Progenitor cell of endocrine pancreas (in vitro differentiated cells): ENCODE measurements at regions not wholly inside any gene's neighbourhood (a gene's known extent, or its start where the extent isn't known, plus 50 kb on each side); places are given as distances from the start of the nearest gene placed in this dataset.

Source experiments
- DNase-seq: peaks from one replicate; pipeline ENCODE4 v3.0.0; 2021; ENCODE audit warnings: low spot score; ENCODE audit not compliant: unreplicated experiment
- H3K27ac Mint-ChIP-seq: 2 replicates; pipeline ENCODE4 v1.8.0; 2021; ENCODE audit warnings: mild to moderate bottlenecking, moderate library complexity, mixed read lengths
- H3K27me3 Mint-ChIP-seq: 2 replicates; pipeline ENCODE4 v1.8.0; 2021; ENCODE audit warnings: mixed read lengths
- H3K36me3 Mint-ChIP-seq: 2 replicates; pipeline ENCODE4 v1.8.0; 2022; ENCODE audit warnings: mixed read lengths; ENCODE audit not compliant: insufficient read depth
- H3K4me1 Mint-ChIP-seq: 2 replicates; pipeline ENCODE4 v1.8.0; 2021; ENCODE audit warnings: low read depth, mixed read lengths
- H3K4me3 Mint-ChIP-seq: 2 replicates; pipeline ENCODE4 v1.8.0; 2021; ENCODE audit warnings: low read depth, mild to moderate bottlenecking, moderate library complexity, mixed read lengths
- H3K9me3 Mint-ChIP-seq: 2 replicates; pipeline ENCODE4 v1.8.0; 2021; ENCODE audit warnings: low read depth, mixed read lengths
- TF ChIP-seq, protein P1 (sequence below): fragments of 200-600 bp; sonication (generic); IDR thresholded peaks from one replicate; pipeline ENCODE4 v1.5.0; 2021; ENCODE audit warnings: antibody characterized with exemption, mild to moderate bottlenecking; ENCODE audit not compliant: unreplicated experiment

DNA sequence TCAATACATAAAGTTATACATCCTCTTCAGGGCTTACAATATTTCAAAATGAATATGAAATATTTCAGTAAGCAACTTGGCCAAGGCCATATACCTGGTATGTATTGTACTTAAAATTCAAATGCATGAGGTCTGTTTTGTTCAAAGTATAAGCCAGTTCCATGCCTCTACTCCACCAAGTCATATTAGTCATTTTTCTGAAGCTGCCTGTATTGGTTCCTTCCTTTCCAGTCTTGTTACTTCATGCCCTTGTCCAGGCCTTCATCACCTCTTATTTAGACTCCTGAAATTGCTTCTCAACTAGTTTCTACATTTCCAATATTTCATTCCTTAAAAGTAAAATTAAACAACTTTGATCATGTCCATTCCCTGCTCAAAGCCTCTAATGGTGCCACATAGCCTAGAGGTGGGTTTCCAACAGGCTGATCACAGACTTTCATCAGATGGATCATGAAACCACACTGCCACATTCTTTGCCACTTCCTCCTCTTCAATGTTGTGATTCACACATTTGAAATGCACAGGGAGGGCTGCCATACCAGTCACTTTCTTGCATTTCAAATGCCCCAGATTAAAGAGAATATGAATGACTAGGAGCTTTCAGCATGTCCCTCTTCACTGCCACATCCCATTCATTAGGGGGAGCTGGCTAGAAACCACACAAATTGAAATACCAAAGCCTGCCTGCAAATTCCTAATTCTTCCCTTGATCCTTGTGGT lies 424.1 kb upstream of the DACH1 start:
- DNase-seq: no peak
- no peak overlapping the region for H3K4me3 Mint-ChIP-seq
- no peaks in the 10 kb centered on the region for H3K4me1 Mint-ChIP-seq
- no peaks in the 10 kb centered on the region for H3K9me3 Mint-ChIP-seq
- no peaks in the 10 kb centered on the region for H3K27me3 Mint-ChIP-seq
- no peaks in the 10 kb centered on the region for H3K36me3 Mint-ChIP-seq
- no peak overlapping the region for H3K27ac Mint-ChIP-seq
- TF ChIP-seq, protein P1, sequence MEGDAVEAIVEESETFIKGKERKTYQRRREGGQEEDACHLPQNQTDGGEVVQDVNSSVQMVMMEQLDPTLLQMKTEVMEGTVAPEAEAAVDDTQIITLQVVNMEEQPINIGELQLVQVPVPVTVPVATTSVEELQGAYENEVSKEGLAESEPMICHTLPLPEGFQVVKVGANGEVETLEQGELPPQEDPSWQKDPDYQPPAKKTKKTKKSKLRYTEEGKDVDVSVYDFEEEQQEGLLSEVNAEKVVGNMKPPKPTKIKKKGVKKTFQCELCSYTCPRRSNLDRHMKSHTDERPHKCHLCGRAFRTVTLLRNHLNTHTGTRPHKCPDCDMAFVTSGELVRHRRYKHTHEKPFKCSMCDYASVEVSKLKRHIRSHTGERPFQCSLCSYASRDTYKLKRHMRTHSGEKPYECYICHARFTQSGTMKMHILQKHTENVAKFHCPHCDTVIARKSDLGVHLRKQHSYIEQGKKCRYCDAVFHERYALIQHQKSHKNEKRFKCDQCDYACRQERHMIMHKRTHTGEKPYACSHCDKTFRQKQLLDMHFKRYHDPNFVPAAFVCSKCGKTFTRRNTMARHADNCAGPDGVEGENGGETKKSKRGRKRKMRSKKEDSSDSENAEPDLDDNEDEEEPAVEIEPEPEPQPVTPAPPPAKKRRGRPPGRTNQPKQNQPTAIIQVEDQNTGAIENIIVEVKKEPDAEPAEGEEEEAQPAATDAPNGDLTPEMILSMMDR: no peak

DNA sequence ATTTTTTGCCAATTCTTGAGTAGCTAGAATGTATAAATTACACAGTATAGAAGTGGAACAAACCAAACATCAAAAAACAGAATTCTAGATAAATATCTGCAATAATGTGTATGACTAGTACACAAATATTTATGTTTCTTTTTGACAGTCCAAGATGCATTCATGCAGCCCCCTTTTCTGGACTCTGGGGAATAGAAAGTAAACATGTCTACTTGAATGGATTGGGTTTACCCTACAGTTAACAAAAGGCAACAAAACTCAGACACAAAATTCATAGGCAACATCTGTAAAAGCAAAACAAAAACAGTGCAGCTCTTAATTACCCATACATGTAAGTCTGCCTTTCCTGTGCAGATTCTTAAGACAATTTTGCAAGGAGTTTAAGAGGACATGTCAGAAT lies 419.4 kb upstream of the DACH1 start:
- H3K27ac Mint-ChIP-seq: no peak overlapping the region
- H3K36me3 Mint-ChIP-seq: no peaks in the 10 kb centered on the region
- H3K4me1 Mint-ChIP-seq: no peaks in the 10 kb centered on the region
- no peak overlapping the region for H3K4me3 Mint-ChIP-seq
- H3K9me3 Mint-ChIP-seq: no peaks in the 10 kb centered on the region
- DNase-seq: no peak
- TF ChIP-seq, protein P1: no peak
- H3K27me3 Mint-ChIP-seq: no peaks in the 10 kb centered on the region

DNA sequence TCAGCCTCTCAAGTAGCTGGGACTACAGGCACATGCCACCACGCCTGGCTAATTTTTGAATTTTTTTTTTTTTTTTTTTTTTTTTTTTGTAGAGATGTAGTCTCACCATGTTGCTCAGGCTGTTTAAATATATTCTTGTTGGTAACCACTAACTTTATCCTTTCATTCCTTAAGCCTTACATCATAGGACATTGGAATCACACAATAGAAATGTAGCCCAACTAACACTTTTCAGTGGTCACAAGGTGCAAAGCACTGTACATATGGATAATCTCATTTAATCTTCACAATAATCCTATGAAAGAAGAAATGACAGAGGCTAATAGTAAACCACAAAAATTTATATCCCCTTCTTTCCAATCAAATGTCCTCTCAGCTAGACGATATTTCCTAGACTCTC lies 417.8 kb upstream of the DACH1 start:
- H3K9me3 Mint-ChIP-seq: no peaks in the 10 kb centered on the region
- H3K27me3 Mint-ChIP-seq: no peaks in the 10 kb centered on the region
- no peaks in the 10 kb centered on the region for H3K4me1 Mint-ChIP-seq
- H3K4me3 Mint-ChIP-seq: no peak overlapping the region
- H3K27ac Mint-ChIP-seq: no peak overlapping the region
- TF ChIP-seq, protein P1: no peak
- DNase-seq: no peak
- H3K36me3 Mint-ChIP-seq: no peaks in the 10 kb centered on the region

DNA sequence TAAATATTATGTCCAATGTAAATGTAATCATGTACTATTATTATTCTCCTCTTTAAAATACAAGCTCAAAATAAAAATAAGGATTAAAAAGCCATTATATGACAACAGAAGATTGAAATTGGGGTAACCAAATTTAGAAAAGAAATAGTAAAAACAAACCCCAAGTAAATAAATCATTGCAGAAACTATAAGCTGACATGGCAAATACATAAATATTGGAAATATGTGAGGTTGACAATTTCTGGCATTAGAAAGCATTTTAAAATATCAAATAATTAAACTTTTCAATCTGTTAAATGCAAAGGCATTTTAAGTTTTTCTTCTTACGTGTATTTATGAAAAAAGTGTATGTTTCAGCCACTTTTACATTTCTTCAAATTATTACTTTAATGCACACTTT lies 394.7 kb upstream of the DACH1 start:
- peaks cover 12% of the 10 kb centered on the region for H3K27me3 Mint-ChIP-seq
- no peak for DNase-seq
- H3K27ac Mint-ChIP-seq: no peak overlapping the region
- no peak overlapping the region for H3K4me3 Mint-ChIP-seq
- TF ChIP-seq, protein P1: no peak
- peaks cover 4% of the 10 kb centered on the region for H3K4me1 Mint-ChIP-seq
- no peaks in the 10 kb centered on the region for H3K36me3 Mint-ChIP-seq
- H3K9me3 Mint-ChIP-seq: peaks cover 3% of the 10 kb centered on the region

DNA sequence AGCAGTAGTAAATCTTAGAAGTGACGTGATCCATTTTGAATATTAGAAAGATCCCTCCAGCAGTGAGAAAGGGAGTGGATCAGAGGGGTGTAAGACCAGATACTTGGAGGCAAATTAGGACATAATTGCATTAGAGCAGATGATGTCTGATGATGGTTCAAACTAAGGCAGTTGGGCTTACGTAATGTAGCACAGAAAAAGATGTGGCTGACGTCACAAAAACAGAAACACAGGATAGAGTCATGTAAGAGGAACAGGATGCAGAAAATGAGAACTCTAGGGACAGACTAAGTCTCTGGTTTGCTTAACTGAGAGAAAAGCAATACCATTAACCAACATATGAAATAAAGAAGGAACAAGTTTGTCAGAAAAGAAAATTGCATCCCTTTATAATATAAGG lies 392.5 kb upstream of the DACH1 start:
- TF ChIP-seq, protein P1: no peak
- DNase-seq: no peak
- Mint-ChIP-seq H3K9me3 (peaks cover 3% of the 10 kb centered on the region), H3K4me3 (no peak overlapping the region), H3K27ac (no peak overlapping the region), H3K36me3 (no peaks in the 10 kb centered on the region), H3K27me3 (peaks cover 12% of the 10 kb centered on the region), H3K4me1 (peaks cover 6% of the 10 kb centered on the region)
